CD4-positive, alpha-beta T cell treated with Interleukin-21 for 1 hour (primary cell): ENCODE measurements at regions not wholly inside any gene's neighbourhood (a gene's known extent, or its start where the extent isn't known, plus 50 kb on each side); places are given as distances from the start of the nearest gene placed in this dataset.

Experiments
- DNase-seq: peaks from one replicate; pipeline ENCODE4 v3.0.0-alpha.2; 2020

GRCh38 chr5:34604119-34604675, 51.9 kb upstream of the RAI14 start:
- DNase-seq, result no peak

- DNase-seq, result no peak
These were observed 50.0 kb upstream of the RAI14 start for GRCh38 chr5:34606101-34606500.
